GM06990 (cell line): ENCODE measurements at regions not wholly inside any gene's neighbourhood (a gene's known extent, or its start where the extent isn't known, plus 50 kb on each side); places are given as distances from the start of the nearest gene placed in this dataset.

Experiments
- DNase-seq: peaks from one replicate; pipeline ENCODE4 v3.0.0-alpha.2; 2011; ENCODE audit not compliant: insufficient read length; ENCODE audit errors: extremely low read depth
- H3K27me3 ChIP-seq: replicated peaks from 2 replicates; pipeline ENCODE4 v1.6.0; 2011; ENCODE audit warnings: low read length; ENCODE audit not compliant: control insufficient read depth, insufficient read depth
- H3K36me3 ChIP-seq: 2 replicates; pipeline ENCODE4 v1.5.1; 2011; ENCODE audit warnings: low read length; ENCODE audit not compliant: control insufficient read depth, insufficient read depth
- H3K4me3 ChIP-seq: replicated peaks from 2 replicates; pipeline ENCODE4 v1.5.1; 2011; ENCODE audit warnings: low read depth, mild to moderate bottlenecking, control low read depth, low read length
- CTCF ChIP-seq: IDR thresholded peaks from 2 replicates; pipeline ENCODE4 v1.5.1; 2011; ENCODE audit warnings: low read length, control low read depth, mild to moderate bottlenecking, inconsistent platforms; ENCODE audit not compliant: insufficient read depth, poor library complexity, severe bottlenecking

- Histone ChIP-seq H3K36me3 (no peaks in the 10 kb centered on the region), H3K27me3 (no peaks in the 10 kb centered on the region), H3K4me3 (no peak overlapping the region)
- DNase-seq: no peak
- no peak for TF ChIP-seq CTCF
These were observed 316.8 kb downstream of the VPS13C start for GRCh38 chr15:61743345-61743909.

GRCh38 chr15:61742591-61742990, 317.7 kb downstream of the VPS13C start:
- DNase-seq: no peak
- H3K36me3 ChIP-seq: no peaks in the 10 kb centered on the region
- H3K4me3 ChIP-seq: no peak overlapping the region
- H3K27me3 ChIP-seq: no peaks in the 10 kb centered on the region
- TF ChIP-seq CTCF: no peak

- TF ChIP-seq CTCF: no peak
- no peak for DNase-seq
- Histone ChIP-seq H3K4me3 (no peak overlapping the region), H3K36me3 (no peaks in the 10 kb centered on the region), H3K27me3 (no peaks in the 10 kb centered on the region)
These were observed 323.5 kb downstream of the VPS13C start for GRCh38 chr15:61736790-61737189.

GRCh38 chr15:61731099-61731498, 329.1 kb downstream of the VPS13C start:
- TF ChIP-seq CTCF: no peak
- no peak overlapping the region for H3K4me3 ChIP-seq
- H3K27me3 ChIP-seq: peaks cover 2% of the 10 kb centered on the region
- H3K36me3 ChIP-seq: no peaks in the 10 kb centered on the region
- DNase-seq: no peak

- no peak for TF ChIP-seq CTCF
- Histone ChIP-seq H3K36me3 (no peaks in the 10 kb centered on the region), H3K4me3 (no peak overlapping the region), H3K27me3 (peaks cover 2% of the 10 kb centered on the region)
- DNase-seq: no peak
These were observed 330.6 kb downstream of the VPS13C start for GRCh38 chr15:61729646-61730045.

- TF ChIP-seq CTCF: no peak
- no peak overlapping the region for H3K4me3 ChIP-seq
- H3K27me3 ChIP-seq: peaks cover 2% of the 10 kb centered on the region; the same call in 1 of the 2 replicates
- H3K36me3 ChIP-seq: no peaks in the 10 kb centered on the region
- DNase-seq: no peak
These were observed 334.1 kb downstream of the VPS13C start for GRCh38 chr15:61726166-61726565.
